Activated CD8-positive, alpha-beta T cell treated with anti-CD3 and anti-CD28 coated beads for 36 hours (primary cell): ENCODE measurements at regions not wholly inside any gene's neighbourhood (a gene's known extent, or its start where the extent isn't known, plus 50 kb on each side); places are given as distances from the start of the nearest gene placed in this dataset.

ENCODE experiments used
- ATAC-seq: fragments of 200-7000 bp; cut with Tn5 transposase; one replicate; pipeline ENCODE4 v1.10.0; 2021; ENCODE audit warnings: mild to moderate bottlenecking, moderate library complexity
- CTCF ChIA-PET: fragments of 350-600 bp; sonication (Branson Sonifier 250); formaldehyde crosslinking; loops from one replicate; lab custom pipeline; 2021; ENCODE audit warnings: antibody characterized with exemption; lab: Charles Lee
- POLR2A ChIA-PET: fragments of 350-600 bp; sonication (Branson Sonifier 250); formaldehyde crosslinking; loops from one replicate; lab custom pipeline; 2021; ENCODE audit warnings: antibody characterized with exemption; lab: Charles Lee
- DNase-seq: peaks from one replicate; pipeline ENCODE4 v3.0.0-alpha.2; 2020
- H3K27ac Mint-ChIP-seq: one replicate; pipeline ENCODE4 v1.8.0; 2021; ENCODE audit warnings: mild to moderate bottlenecking, mixed read lengths
- H3K27me3 Mint-ChIP-seq: one replicate; pipeline ENCODE4 v1.8.0; 2021; ENCODE audit warnings: mixed read lengths
- H3K36me3 Mint-ChIP-seq: one replicate; pipeline ENCODE4 v1.8.0; 2021; ENCODE audit warnings: low read depth, mixed read lengths
- H3K4me1 Mint-ChIP-seq: one replicate; pipeline ENCODE4 v1.8.0; 2021; ENCODE audit warnings: low read depth, mixed read lengths
- H3K4me3 Mint-ChIP-seq: one replicate; pipeline ENCODE4 v1.8.0; 2021; ENCODE audit warnings: mild to moderate bottlenecking, moderate library complexity, mixed read lengths
- H3K9me3 Mint-ChIP-seq: one replicate; pipeline ENCODE4 v1.8.0; 2021; ENCODE audit warnings: mixed read lengths
- intact Hi-C: fragments of 100-400 bp; cut with micrococcal nuclease; formaldehyde crosslinking; loops from one replicate; pipeline ENCODE4 v1.10.0; 2022
- TF ChIP-seq, protein P1 (sequence below): fragments of 200-600 bp; IDR thresholded peaks from one replicate; pipeline ENCODE4 v1.8.0; 2022; ENCODE audit warnings: antibody characterized with exemption, mild to moderate bottlenecking

- Mint-ChIP-seq H3K4me3 (no peak overlapping the region), H3K36me3 (no peaks in the 10 kb centered on the region), H3K9me3 (no peaks in the 10 kb centered on the region), H3K4me1 (no peaks in the 10 kb centered on the region), H3K27me3 (peaks cover 12% of the 10 kb centered on the region), H3K27ac (no peak overlapping the region)
- ChIA-PET POLR2A (no interaction called here), CTCF (no interaction called here)
- DNase-seq, result no peak
- intact Hi-C loops, result no loop called here
- TF ChIP-seq, protein P1, sequence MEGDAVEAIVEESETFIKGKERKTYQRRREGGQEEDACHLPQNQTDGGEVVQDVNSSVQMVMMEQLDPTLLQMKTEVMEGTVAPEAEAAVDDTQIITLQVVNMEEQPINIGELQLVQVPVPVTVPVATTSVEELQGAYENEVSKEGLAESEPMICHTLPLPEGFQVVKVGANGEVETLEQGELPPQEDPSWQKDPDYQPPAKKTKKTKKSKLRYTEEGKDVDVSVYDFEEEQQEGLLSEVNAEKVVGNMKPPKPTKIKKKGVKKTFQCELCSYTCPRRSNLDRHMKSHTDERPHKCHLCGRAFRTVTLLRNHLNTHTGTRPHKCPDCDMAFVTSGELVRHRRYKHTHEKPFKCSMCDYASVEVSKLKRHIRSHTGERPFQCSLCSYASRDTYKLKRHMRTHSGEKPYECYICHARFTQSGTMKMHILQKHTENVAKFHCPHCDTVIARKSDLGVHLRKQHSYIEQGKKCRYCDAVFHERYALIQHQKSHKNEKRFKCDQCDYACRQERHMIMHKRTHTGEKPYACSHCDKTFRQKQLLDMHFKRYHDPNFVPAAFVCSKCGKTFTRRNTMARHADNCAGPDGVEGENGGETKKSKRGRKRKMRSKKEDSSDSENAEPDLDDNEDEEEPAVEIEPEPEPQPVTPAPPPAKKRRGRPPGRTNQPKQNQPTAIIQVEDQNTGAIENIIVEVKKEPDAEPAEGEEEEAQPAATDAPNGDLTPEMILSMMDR, result no peak
- no peak for ATAC-seq
These were observed 68.1 kb upstream of the SIMC1 start for GRCh38 chr5:176170084-176170483.

DNA sequence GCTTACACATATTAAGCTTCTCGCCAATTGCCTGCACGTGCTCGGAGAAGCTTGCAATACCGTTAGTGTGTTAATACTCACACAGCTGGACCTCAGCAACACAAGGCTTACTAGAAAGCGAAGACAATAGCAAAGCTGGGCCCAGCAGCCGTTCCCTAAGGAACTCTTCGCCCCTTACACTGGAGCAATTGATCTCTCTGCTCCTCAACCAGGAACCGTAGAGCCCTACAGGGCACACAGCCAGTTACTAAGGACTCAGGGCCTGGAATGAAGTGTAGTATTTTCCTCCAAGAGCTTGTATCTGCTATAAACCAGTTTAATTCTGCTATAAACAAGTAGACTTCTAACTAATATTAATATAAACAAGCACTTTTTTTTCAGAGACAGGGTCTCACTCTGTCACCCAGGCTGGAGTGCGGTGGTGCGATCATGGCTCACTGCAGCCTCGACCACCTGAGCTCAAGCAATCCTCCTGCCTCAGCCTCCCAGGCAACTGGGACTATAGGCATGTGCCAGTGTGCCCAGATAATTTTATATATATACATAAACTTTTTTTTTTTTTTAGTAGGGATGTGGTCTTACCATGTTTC is 67.0 kb upstream of the SIMC1 start:
- no peak for DNase-seq
- intact Hi-C loops, result no loop called here
- no peak overlapping the region for H3K27ac Mint-ChIP-seq
- H3K9me3 Mint-ChIP-seq, result no peaks in the 10 kb centered on the region
- H3K36me3 Mint-ChIP-seq, result no peaks in the 10 kb centered on the region
- H3K4me1 Mint-ChIP-seq, result no peaks in the 10 kb centered on the region
- H3K27me3 Mint-ChIP-seq, result peaks cover 18% of the 10 kb centered on the region
- ATAC-seq, result no peak
- ChIA-PET POLR2A (interaction anchor here (0.7 to 1.0 kb wide), 2 partner anchors 20 to 543 kb away, joined by 3 read pairs; no protein-coding TSS in a partner anchor), CTCF (no interaction called here)
- H3K4me3 Mint-ChIP-seq, result no peak overlapping the region
- TF ChIP-seq, protein P1, result no peak

DNA sequence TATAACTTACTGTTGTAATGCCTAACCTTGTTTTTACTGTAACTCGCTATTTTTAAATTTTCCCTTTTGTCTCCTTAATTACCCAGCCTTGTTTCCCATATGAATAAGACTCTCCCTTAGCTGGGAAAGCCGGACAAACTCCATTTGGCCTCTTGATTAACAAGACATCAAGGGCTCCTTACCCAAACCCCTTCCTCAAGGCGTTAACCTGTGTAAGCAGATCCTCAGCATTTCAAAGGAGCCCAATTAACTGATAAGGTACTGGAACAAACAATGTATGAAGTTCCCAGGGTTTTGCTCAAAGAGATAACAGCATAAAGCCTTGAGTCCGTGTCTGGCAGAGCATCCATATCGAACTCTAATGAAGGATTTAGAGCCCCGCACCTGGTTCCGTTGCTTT is 66.0 kb upstream of the SIMC1 start:
- ATAC-seq (no peak), DNase-seq (no peak)
- Mint-ChIP-seq H3K4me3 (no peak overlapping the region), H3K4me1 (no peaks in the 10 kb centered on the region), H3K27ac (no peak overlapping the region), H3K27me3 (peaks cover 19% of the 10 kb centered on the region), H3K36me3 (no peaks in the 10 kb centered on the region), H3K9me3 (no peaks in the 10 kb centered on the region)
- intact Hi-C loops, result no loop called here
- CTCF ChIA-PET, result no interaction called here
- POLR2A ChIA-PET, result interaction anchor here (1.0 kb wide), 1 partner anchor 21 kb away, joined by 3 read pairs; no protein-coding TSS in a partner anchor
- TF ChIP-seq, protein P1, result no peak

DNA sequence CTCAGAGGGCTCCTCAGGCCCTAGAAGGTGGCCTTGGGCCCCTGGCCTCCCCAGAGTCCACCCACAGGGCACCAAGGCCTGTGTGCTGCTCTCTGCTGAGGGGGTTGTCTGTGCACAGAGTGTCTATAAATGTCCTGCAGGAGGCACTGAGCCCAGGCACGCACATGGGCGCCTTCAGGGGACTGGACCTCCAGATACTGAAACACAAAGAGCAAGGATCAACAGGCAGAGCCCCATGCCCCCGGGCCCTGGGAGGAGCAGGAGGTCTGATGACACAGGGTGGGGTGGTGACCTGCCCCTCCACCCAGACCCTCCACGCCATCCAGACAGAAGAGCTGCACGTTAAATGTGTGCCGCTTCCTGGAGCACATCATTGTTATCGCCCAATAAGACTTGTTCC is 64.6 kb upstream of the SIMC1 start:
- no peaks in the 10 kb centered on the region for H3K4me1 Mint-ChIP-seq
- CTCF ChIA-PET, result no interaction called here
- H3K27me3 Mint-ChIP-seq, result peaks cover 22% of the 10 kb centered on the region
- TF ChIP-seq, protein P1, result no peak
- H3K36me3 Mint-ChIP-seq, result no peaks in the 10 kb centered on the region
- H3K4me3 Mint-ChIP-seq, result no peak overlapping the region
- ATAC-seq (no peak), DNase-seq (no peak)
- intact Hi-C loops, result no loop called here
- no peaks in the 10 kb centered on the region for H3K9me3 Mint-ChIP-seq
- POLR2A ChIA-PET, result no interaction called here
- H3K27ac Mint-ChIP-seq, result no peak overlapping the region

DNA sequence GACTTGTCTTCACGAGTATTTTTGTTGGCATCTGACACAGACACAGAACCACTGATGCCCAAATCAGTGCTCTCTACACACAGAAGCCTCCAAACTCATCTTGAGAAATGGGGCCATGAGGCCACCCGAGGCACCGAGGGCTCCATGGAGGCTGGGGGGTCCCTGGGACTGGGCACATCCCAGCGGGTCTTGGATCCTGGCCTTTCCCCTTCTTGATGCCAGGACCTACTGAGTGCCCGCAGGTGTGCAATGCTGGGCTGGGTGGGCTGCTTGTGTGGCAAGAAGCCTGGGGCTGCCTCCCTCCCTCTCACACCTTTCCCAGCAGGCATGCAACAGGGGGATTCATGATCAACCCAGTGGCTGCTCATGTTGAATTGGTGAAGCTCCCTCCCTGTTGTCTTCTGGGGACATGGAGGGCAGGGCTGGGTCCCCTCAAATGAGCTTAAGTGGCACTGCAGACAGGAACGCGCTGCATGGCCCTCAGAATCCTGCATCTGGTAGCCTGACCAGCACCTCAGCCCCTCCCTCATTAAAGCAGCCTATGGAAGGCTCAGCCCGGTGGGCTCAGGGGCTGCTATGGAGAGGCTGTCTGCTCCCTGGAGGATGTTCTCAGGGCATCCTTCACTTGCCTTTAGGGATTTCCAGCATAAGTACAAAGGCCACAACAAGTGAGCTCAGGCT is 63.7 kb upstream of the SIMC1 start:
- H3K4me3 Mint-ChIP-seq, result no peak overlapping the region
- POLR2A ChIA-PET, result no interaction called here
- CTCF ChIA-PET, result no interaction called here
- no peak for ATAC-seq
- peaks cover 24% of the 10 kb centered on the region for H3K27me3 Mint-ChIP-seq
- no peak for DNase-seq
- no peaks in the 10 kb centered on the region for H3K9me3 Mint-ChIP-seq
- TF ChIP-seq, protein P1, result no peak
- H3K27ac Mint-ChIP-seq, result no peak overlapping the region
- intact Hi-C loops, result no loop called here
- H3K36me3 Mint-ChIP-seq, result no peaks in the 10 kb centered on the region
- H3K4me1 Mint-ChIP-seq, result no peaks in the 10 kb centered on the region
